Vagina (tissue), 2 donors: ENCODE measurements at regions not wholly inside any gene's neighbourhood (a gene's known extent, or its start where the extent isn't known, plus 50 kb on each side); places are given as distances from the start of the nearest gene placed in this dataset.

Source experiments
- CTCF ChIP-seq, 3 experiments: fragments of 450-650 bp in 2 of 3; fragments of 200-600 bp in 1 of 3; sonication (generic) in 1 of 3; IDR thresholded peaks; one replicate each; pipeline ENCODE4 v1.5.1; 2017 to 2019; ENCODE audit warnings: antibody characterized with exemption in 3 of 3, mild to moderate bottlenecking in 2 of 3, moderate library complexity in 2 of 3
- POLR2A ChIP-seq, 2 donors: fragments of 450-650 bp; IDR thresholded peaks; one replicate each; pipeline ENCODE4 v1.6.1; 2017; ENCODE audit warnings: antibody characterized with exemption in 2 of 2, mild to moderate bottlenecking in 2 of 2, moderate library complexity in 2 of 2

GRCh38 chr2:212694398-212694797 lies 155.8 kb upstream of the ERBB4 start:
- TF ChIP-seq CTCF (IDR thresholded peaks at IDR 0.05) = no peak
- TF ChIP-seq POLR2A (IDR thresholded peaks at IDR 0.05) = no peak
